IPS-18c (cell line): ENCODE measurements at regions not wholly inside any gene's neighbourhood (a gene's known extent, or its start where the extent isn't known, plus 50 kb on each side); places are given as distances from the start of the nearest gene placed in this dataset.
"Not testable (repeated sequence)": the region's sequence is repeated elsewhere in the genome, so short reads cannot be mapped to it uniquely, and the experiment has no call there.

ENCODE experiments used
- H3K4me3 ChIP-seq: 2 replicates; pipeline ENCODE4 v1.7.0; 2013; ENCODE audit warnings: low read depth, mild to moderate bottlenecking, low read length, moderate library complexity; ENCODE audit not compliant: insufficient read depth
- H3K9me3 ChIP-seq: one replicate; pipeline ENCODE4 v1.6.1; 2013; ENCODE audit warnings: mild to moderate bottlenecking, low read length, moderate library complexity; ENCODE audit not compliant: control insufficient read depth, insufficient read depth

DNA sequence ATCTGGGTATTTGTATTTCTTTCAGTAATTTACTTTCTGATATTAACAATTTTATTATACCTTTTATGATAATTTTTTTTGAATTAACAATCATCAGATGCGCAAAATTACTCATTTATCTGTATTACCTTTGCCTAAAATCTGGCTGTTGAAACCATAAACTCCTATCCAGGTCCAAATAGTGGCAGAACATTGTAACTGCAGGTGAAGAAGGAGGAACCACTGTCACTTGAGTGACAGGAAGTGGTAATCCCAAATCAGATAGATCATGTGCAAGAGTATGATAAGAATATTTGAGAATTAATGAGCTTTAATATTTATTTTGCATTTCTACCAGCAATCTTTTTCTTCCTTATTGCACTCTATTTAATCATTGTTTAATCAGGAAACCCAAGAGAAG lies 139.3 kb upstream of the TLE4 start:
- Histone ChIP-seq H3K9me3 (no peaks in the 10 kb centered on the region), H3K4me3 (no peak overlapping the region)

DNA sequence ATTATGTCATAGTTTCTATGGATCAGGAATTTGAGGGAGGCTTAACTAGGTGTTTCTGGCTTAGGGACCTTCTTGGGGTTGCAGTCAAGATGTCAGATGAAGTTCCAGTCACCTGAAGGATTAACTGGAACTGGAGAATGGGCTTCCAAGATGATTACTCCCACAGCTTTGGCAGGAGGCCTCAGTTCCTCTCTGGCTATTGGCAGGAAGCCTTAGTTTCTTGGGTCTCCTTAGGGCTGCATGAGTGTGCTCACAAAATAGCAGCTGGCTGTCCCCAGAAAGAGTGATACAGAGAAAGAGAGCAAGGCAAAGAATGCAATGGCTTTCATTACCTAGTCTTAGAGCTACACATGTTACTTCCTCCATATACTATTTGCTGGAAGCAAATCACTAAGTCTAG lies 138.1 kb upstream of the TLE4 start:
- H3K4me3 ChIP-seq: no peak overlapping the region
- no peaks in the 10 kb centered on the region for H3K9me3 ChIP-seq

DNA sequence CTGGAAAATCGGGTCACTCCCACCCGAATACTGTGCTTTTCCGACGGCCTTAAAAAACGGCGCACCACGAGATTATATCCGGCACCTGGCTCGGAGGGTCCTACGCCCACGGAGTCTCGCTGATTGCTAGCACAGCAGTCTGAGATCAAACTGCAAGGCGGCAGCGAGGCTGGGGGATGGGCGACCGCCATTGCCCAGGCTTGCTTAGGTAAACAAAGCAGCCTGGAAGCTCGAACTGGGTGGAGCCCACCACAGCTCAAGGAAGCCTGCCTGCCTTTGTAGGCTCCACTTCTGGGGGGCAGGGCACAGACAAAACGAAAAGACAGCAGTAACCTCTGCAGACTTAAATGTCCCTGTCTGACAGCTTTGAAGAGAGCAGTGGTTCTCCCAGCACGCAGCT lies 132.5 kb upstream of the TLE4 start:
- not testable (repeated sequence) for H3K9me3 ChIP-seq
- peak overlapping the region; percentile 53 for H3K4me3 ChIP-seq

DNA sequence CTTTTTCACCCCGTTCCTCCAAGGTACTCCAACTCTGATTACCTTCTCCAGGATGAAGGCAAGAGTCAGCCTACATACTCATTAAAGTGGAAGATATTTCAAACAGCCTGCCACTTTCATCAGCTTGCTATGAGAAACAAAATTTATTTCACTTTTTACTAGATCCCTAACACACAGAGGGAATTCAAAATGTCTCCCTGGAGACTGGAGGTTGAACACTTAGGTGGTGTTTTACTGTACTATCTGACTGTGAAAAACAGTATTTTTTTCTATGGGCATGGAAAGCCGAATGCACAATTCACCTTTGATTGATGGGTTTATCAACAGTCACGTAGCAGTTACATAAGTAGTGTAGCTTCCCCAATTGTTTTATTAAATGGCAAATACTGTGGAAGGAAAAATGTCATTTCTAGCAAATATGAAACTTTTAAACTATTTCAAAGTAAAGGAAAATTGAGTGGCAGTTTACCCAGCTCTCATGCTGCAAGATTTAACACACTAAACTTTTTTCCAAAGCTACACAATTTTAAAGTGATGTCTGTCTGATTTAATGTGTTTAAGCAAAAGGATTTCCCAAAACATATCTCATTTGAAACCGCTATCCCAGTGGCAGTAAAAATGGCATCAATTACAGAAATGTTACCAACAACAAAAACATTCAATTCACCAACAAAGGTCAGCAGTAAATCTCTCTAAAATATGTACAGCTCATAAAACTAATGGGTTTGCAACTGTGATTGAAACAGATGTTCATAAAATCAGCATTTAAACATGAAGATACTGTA lies 125.0 kb upstream of the TLE4 start:
- no peaks in the 10 kb centered on the region for H3K9me3 ChIP-seq
- H3K4me3 ChIP-seq: no peak overlapping the region

DNA sequence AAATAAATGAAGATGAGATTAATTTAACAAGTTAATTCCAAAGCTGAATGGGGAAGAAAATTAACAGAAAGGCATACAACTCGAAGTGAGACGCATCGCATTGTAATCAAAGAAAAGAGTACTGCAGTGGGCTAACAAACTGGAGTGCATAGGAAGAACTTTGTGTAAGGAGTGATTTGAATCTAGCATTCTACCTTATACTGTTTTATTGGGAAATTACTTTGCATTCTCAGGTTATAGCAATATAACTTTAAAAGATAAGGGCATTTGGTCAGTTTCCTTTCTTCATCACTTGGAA lies 124.5 kb upstream of the TLE4 start:
- no peaks in the 10 kb centered on the region for H3K9me3 ChIP-seq
- no peak overlapping the region for H3K4me3 ChIP-seq

DNA sequence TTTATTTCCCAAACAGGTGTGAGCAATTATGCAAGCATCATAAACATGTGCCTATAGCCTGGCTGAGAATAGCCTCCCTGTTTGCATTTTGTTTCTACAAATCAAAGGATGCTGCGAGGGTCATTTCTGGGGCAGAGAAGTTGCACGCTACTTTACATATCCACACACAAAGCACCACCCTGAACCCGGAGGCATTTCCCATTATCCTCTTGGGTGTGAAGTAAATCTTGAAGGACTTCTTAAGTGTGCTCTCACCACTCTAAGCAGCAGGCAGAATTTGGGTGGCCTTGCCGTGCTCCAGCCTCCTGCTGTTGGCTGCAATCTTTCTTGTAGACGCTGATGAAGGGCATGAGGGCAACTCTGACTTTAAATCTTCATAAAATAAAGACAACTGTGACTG lies 124.0 kb upstream of the TLE4 start:
- no peaks in the 10 kb centered on the region for H3K9me3 ChIP-seq

DNA sequence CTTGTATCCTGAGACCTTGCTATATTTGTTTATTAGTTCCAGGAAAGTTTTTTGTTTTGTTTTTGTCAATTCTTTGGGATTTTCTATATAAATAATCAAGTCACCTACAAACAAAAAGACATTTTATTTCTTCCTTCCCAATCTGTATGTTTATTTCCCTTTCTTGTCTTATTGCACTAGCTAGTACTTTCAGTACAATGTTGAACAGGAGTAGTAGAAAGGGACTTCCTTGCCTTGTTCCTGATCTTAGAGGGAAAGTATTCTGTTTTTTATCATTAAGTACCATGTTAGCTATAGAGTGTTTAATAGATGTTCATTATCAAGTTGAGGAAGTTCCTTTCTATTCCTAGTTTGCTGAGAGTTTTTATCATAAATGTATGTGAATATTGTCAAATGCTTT lies 119.5 kb upstream of the TLE4 start:
- H3K4me3 ChIP-seq: no peak overlapping the region

More for the DNA sequence above, 124.0 kb upstream of the TLE4 start:
- H3K4me3 ChIP-seq: no peak overlapping the region

DNA sequence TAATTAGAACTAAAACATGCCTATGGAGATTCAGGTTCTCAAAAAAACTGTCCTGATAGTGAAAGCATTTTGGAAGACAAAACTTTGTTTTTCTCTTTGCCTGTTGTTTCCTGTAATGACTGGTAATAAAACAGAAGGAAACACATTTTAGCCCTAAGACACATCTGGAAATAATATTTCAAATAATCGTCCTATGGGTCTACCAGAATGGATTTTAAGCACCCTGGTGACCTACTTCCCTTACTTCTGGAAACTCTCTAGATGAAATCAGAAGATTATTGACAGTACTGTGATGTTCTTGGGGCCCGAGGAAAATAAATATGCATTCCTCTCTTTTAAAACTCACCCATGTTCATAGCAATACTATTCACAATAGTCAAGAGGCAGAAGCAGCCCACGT lies 110.1 kb upstream of the TLE4 start:
- H3K4me3 ChIP-seq: no peak overlapping the region
- no peaks in the 10 kb centered on the region for H3K9me3 ChIP-seq

More for the DNA sequence above, 119.5 kb upstream of the TLE4 start:
- no peaks in the 10 kb centered on the region for H3K9me3 ChIP-seq

DNA sequence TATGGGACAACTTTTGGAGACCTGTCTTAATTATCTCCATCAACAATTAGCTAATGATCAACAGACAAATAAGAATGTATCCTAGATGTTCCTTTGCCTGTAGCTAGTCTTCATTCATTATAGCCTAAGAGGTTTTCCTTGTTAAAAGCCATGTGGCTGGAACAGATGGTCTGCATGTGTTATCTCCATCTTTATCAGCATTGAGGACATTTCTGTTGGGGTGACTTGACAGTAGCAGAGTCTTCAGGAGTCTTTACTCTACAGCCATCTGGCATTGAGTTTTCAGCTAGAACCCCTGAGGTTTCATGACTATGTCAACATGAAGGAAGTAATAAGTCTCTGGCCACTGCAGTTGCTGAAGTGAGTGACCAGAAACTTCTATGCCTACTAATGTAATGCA lies 106.6 kb upstream of the TLE4 start:
- no peak overlapping the region for H3K4me3 ChIP-seq
- H3K9me3 ChIP-seq: no peaks in the 10 kb centered on the region

DNA sequence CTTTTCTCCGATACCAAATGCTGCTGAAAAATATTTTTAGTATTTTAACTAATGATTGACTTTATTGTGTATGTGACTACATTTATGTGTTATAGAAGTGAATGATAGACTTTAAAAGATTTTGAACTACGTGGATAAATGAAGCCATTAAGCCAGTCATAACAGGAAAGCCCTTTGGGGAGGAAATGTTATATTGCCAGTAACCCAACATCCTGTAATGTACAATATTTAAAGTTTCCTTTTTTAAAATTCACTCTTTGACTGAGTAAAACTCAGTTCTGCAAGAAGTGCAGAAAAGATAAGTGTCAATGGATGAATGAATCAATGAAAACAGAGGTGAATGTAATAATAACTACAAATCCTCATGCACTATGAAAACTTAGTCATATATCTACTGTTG lies 102.6 kb upstream of the TLE4 start:
- Histone ChIP-seq H3K4me3 (no peak overlapping the region), H3K9me3 (no peaks in the 10 kb centered on the region)

DNA sequence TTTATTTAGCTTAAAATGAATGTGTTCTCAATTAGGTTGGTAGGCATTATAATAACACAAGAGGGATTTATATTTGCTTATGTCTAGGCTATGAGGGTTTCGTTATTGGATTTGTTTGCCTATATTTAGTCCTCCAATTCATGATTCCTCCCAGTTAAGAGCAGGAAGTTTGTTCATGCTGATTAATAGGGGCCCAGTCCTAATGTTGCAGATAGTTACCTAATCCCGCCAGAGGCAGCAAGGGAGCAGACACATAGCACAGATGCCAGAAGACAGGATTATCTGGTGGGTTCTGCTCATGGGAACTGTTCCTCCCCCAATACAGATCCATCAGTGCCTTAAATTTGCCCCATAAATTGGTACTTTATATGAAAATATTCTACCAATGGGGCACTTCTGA lies 100.8 kb upstream of the TLE4 start:
- Histone ChIP-seq H3K9me3 (no peaks in the 10 kb centered on the region), H3K4me3 (no peak overlapping the region)

DNA sequence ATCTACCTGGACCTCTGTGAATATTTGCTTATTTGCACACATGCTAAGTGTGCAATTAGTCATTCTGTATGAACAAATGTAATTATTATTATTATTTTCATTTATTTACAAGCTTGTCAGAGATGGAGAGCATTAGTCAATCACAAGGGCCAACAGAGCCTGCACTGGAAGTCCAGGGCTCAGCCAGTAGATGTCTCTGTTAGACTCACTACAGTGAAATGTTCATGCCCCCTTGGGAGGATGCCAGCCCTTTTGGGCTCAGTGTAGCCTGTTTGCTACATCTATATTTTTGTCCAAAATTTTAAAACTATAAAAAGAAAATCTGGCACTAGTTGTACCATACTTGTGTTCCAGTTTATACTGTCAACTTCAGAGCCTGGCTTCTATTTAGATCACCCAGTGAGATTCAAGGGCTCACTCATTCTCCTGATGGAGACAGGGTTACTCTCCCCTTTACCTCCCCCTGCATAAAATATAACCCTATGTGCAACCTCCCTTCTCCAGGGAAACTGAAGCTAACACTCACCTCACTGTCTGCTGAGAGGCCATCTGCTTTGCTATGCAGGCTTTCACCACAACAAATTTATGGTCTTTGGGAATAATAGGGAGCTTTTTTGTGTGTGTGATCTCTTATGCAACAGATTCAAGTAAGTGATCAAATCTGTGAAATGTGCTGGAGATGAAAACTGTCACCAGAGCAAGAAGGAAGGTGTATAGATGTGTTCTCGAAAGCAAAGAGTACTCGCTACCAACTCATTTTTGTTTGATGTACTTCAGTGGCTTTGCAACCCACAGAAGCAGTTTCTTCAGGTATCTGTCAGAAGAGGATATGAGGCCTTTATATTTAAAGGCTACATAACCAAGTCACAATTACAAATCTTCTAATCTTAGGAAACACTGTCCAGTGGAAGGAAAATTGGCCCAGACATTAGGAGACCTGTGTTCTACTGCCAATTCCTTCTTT lies 99.9 kb upstream of the TLE4 start:
- no peaks in the 10 kb centered on the region for H3K9me3 ChIP-seq
- no peak overlapping the region for H3K4me3 ChIP-seq

DNA sequence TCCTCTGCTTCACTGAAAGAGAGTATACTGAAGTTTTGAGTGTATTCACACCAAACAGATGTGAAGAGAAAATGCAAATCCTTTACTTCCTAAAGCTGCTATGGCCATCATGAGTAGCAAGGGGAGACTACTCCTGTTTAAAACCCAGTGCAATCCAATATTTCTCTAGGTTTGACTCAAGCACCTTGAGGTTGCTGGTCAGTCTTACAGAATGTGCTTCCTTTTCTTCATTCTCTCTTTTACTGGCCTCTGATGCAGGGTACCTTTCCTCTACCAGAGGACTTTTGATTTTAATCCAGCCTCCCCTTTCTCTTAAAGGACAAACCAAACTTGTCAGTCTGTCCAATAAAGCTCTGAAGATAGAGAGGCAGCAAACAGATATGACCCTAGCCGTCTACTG lies 98.1 kb upstream of the TLE4 start:
- Histone ChIP-seq H3K9me3 (no peaks in the 10 kb centered on the region), H3K4me3 (no peak overlapping the region)

DNA sequence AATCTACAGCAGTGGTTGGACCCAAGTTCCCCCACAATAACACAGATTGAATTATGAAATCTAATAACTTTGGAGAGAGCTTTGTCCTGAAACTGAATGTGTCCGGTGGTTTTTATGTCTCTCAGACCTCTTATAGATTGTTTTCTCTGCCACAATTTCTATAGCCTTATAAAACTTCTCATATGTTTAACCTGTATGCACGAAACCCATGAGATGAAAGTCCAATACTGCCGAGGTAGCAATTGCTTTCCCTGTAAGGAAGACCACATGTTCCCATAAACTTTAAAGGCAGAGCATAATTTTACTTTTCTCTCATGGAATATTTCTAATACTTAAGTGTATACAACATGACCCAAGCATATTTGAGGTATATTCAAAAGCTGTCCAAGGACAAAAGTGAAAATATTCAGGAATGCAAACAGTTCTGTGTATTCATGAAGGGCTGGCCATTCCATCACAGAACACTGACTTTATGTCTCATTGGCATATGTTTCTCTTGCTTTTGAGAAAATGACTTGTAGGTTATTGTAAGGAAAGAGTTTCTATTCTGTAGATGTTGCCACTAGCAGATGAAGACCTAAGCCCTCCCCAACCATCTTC lies 94.4 kb upstream of the TLE4 start:
- H3K4me3 ChIP-seq: no peak overlapping the region
- no peaks in the 10 kb centered on the region for H3K9me3 ChIP-seq

DNA sequence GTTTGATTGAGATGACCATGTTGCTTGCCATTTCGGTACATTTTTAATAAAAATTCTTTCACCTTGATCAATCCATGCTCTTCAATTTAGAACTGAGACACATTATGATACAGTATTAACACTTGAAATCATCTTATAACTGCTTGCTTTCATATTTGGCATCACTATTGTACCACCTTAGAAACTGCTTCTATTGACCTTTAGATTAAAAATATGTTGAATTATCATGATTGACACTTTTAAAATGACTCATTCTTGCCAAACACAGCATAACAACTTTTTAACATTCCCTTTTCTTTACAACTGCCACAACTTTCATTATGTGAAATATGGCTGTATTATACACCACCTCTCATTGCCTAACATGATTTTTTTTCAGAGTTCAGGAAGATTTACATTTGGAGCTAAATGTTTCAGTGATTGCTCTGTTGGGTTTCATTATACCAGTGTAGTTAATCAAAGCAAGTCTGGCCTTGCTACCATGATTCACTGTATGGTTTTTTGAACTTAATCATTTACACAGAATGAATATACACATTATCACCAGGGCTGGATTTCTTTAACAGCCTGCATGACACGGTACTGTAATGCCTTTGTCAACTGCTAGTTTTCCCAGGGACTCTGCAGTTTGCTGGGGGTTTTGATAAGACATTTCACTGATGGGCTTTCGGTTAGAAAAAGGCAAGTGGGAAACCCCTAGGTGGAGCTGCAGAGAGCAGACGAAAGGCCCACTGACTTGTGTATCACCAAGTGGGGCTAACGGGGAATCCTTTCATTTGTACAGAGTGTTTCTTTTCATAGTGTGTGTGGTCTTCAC lies 93.6 kb upstream of the TLE4 start:
- no peak overlapping the region for H3K4me3 ChIP-seq
- no peaks in the 10 kb centered on the region for H3K9me3 ChIP-seq

DNA sequence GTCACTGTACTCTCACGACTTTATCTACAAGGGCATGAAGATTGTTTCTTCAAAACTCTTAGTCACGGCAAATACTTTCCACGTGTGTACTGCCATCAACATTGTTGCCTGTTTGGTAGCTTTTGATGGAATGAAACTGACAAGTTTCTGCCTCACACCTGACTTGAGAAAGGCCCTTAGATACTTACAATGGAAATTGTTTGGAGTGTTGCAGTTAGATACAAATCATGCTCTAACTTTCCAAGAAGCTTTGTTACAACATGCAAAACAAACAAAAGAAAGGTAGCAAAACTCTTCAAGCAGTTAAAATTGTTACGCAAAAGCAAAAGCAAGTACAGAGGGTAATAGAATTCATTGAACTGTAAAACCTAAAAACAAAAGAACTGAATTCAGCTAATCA lies 91.1 kb upstream of the TLE4 start:
- no peaks in the 10 kb centered on the region for H3K9me3 ChIP-seq
- no peak overlapping the region for H3K4me3 ChIP-seq

DNA sequence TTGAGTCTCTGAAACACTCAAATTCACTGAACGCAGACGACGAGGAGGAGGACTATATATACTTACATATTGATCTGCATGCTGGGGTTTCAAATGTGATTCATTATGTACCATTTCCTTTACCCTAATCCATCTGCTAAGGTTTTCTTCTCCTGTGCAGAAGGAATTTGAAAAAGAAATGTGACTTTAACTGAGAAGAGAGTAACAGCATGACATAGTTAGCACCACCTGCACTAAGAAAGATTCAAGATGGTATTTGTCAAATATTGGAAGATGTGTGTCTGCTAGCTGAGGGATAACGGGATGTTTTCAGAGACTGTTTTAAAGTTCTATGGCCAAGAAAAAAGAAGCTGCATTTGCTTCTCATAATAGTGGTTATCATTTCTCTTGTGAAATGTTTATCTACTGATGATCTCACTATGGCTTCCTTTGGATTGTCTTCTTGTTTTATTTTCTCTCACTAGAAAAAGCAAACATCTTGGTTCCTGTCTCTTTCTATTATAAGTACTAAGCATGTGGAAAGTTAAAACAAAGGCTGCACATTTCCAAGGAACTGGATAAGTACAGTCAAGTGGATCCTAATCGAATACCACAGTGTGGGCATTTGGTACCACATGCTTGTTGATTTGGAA lies 89.8 kb upstream of the TLE4 start:
- Histone ChIP-seq H3K4me3 (no peak overlapping the region), H3K9me3 (no peaks in the 10 kb centered on the region)
